ENCODE measurements at regions not wholly inside any gene's neighbourhood (a gene's known extent, or its start where the extent isn't known, plus 50 kb on each side); places are given as distances from the start of the nearest gene placed in this dataset.

GRCh38 chr5:106116682-106117081, 1554.1 kb downstream of the EFNA5 start:
- TF ChIP-seq POLR2AphosphoS5 (IDR thresholded peaks at IDR 0.05), result no peak
- no peak for TF ChIP-seq CTCF (IDR thresholded peaks at IDR 0.05)
